HG03520 (cell line): ENCODE measurements at regions not wholly inside any gene's neighbourhood (a gene's known extent, or its start where the extent isn't known, plus 50 kb on each side); places are given as distances from the start of the nearest gene placed in this dataset.
"Not testable (repeated sequence)": the region's sequence is repeated elsewhere in the genome, so short reads cannot be mapped to it uniquely, and the experiment has no call there.

Source experiments
- ATAC-seq: cut with Tn5 transposase; IDR thresholded peaks from one replicate; pipeline ENCODE4 v1.9.1; 2021; ENCODE audit warnings: mild to moderate bottlenecking, moderate library complexity; ENCODE audit not compliant: unreplicated experiment

GRCh38 chr3:8399686-8400085, 101.9 kb upstream of the LMCD1 start:
- ATAC-seq: no peak

- ATAC-seq: no peak
Observed at GRCh38 chr3:8400911-8401310, 100.7 kb upstream of the LMCD1 start.

- ATAC-seq: no peak
Observed at GRCh38 chr3:8403996-8404395, 97.6 kb upstream of the LMCD1 start.

GRCh38 chr3:8405144-8405543, 96.5 kb upstream of the LMCD1 start:
- no peak for ATAC-seq

- no peak for ATAC-seq
Observed at GRCh38 chr3:8406479-8406878, 95.1 kb upstream of the LMCD1 start.

GRCh38 chr3:8413337-8413926, 88.2 kb upstream of the LMCD1 start:
- no peak for ATAC-seq

GRCh38 chr3:8416965-8417364, 84.7 kb upstream of the LMCD1 start:
- no peak for ATAC-seq

GRCh38 chr3:8420612-8421011, 81.0 kb upstream of the LMCD1 start:
- ATAC-seq: no peak

- no peak for ATAC-seq
Observed at GRCh38 chr3:8421267-8421666, 80.4 kb upstream of the LMCD1 start.

- ATAC-seq: no peak
Observed at GRCh38 chr3:8421711-8422110, 79.9 kb upstream of the LMCD1 start.

- no peak for ATAC-seq
Observed at GRCh38 chr3:8423307-8423706, 78.3 kb upstream of the LMCD1 start.

GRCh38 chr3:8424281-8424680, 77.3 kb upstream of the LMCD1 start:
- ATAC-seq: no peak

- ATAC-seq: no peak
Observed at GRCh38 chr3:8436661-8437287, 64.8 kb upstream of the LMCD1 start.

- no peak for ATAC-seq
Observed at GRCh38 chr3:8438507-8439079, 63.0 kb upstream of the LMCD1 start.

- not testable (repeated sequence) for ATAC-seq
Observed at GRCh38 chr3:8440142-8440541, 61.5 kb upstream of the LMCD1 start.

- no peak for ATAC-seq
Observed at GRCh38 chr3:8441969-8442559, 59.6 kb upstream of the LMCD1 start.

- no peak for ATAC-seq
Observed at GRCh38 chr3:8442993-8443650, 58.5 kb upstream of the LMCD1 start.

GRCh38 chr3:8443829-8444791, 57.5 kb upstream of the LMCD1 start:
- ATAC-seq: no peak

GRCh38 chr3:8444883-8445282, 56.7 kb upstream of the LMCD1 start:
- no peak for ATAC-seq

- ATAC-seq: no peak
Observed at GRCh38 chr3:8445861-8446260, 55.8 kb upstream of the LMCD1 start.

GRCh38 chr3:8446845-8447244, 54.8 kb upstream of the LMCD1 start:
- no peak for ATAC-seq
